H9 (cell line): ENCODE measurements at regions not wholly inside any gene's neighbourhood (a gene's known extent, or its start where the extent isn't known, plus 50 kb on each side); places are given as distances from the start of the nearest gene placed in this dataset.

Experiments used
- DNase-seq: peaks from one replicate; pipeline ENCODE4 v3.0.0-alpha.2; 2017
- H2AFZ ChIP-seq: one replicate; pipeline ENCODE4 v1.6.1; 2013; ENCODE audit warnings: mild to moderate bottlenecking, low read length, control low read depth, moderate library complexity
- H2AK5ac ChIP-seq: 2 replicates; pipeline ENCODE4 v1.6.1; 2013; ENCODE audit warnings: low read length, control low read depth, mixed read lengths; ENCODE audit not compliant: insufficient read length
- H2BK120ac ChIP-seq: one replicate; pipeline ENCODE4 v1.6.1; 2013; ENCODE audit warnings: low read depth, mild to moderate bottlenecking, low read length, control low read depth, inconsistent platforms; ENCODE audit not compliant: poor library complexity, severe bottlenecking
- H2BK12ac ChIP-seq: 2 replicates; pipeline ENCODE4 v1.6.1; 2013; ENCODE audit warnings: low read length, control low read depth, mixed read lengths, low read depth; ENCODE audit not compliant: insufficient read length
- H2BK15ac ChIP-seq: 2 replicates; pipeline ENCODE4 v1.6.1; 2013; ENCODE audit warnings: low read depth, low read length, control low read depth
- H2BK20ac ChIP-seq: one replicate; pipeline ENCODE4 v1.6.1; 2013; ENCODE audit warnings: low read depth, mild to moderate bottlenecking, low read length, control low read depth, inconsistent platforms; ENCODE audit not compliant: poor library complexity, severe bottlenecking
- H2BK5ac ChIP-seq: 2 replicates; pipeline ENCODE4 v1.6.1; 2013; ENCODE audit warnings: low read length, control low read depth, mixed read lengths; ENCODE audit not compliant: insufficient read length
- H3K14ac ChIP-seq: 2 replicates; pipeline ENCODE4 v1.6.1; 2013; ENCODE audit warnings: low read length, control low read depth; ENCODE audit not compliant: insufficient read depth
- H3K18ac ChIP-seq: 2 replicates; pipeline ENCODE4 v1.6.1; 2013; ENCODE audit warnings: low read depth, mild to moderate bottlenecking, mixed read lengths, low read length, control low read depth; ENCODE audit not compliant: insufficient read length
- H3K23ac ChIP-seq: 2 replicates; pipeline ENCODE4 v1.6.1; 2013; ENCODE audit warnings: low read length, control low read depth, mixed read lengths, low read depth; ENCODE audit not compliant: insufficient read length
- H3K23me2 ChIP-seq: 2 replicates; pipeline ENCODE4 v1.6.1; 2013; ENCODE audit warnings: low read depth, mild to moderate bottlenecking, mixed read lengths, low read length, control low read depth; ENCODE audit not compliant: insufficient read length, poor library complexity, severe bottlenecking
- H3K27ac ChIP-seq: 2 replicates; pipeline ENCODE4 v1.5.1; 2013; ENCODE audit warnings: low read length, control low read depth, mixed read lengths, low read depth; ENCODE audit not compliant: insufficient read length
- H3K27me3 ChIP-seq: 2 replicates; pipeline ENCODE4 v1.6.1; 2013; ENCODE audit warnings: low read length, control low read depth, inconsistent platforms; ENCODE audit not compliant: insufficient read depth
- H3K4ac ChIP-seq: 2 replicates; pipeline ENCODE4 v1.6.1; 2013; ENCODE audit warnings: low read depth, mild to moderate bottlenecking, control low read depth, inconsistent platforms, low read length, moderate library complexity
- H3K4me1 ChIP-seq: 2 replicates; pipeline ENCODE4 v1.6.1; 2013; ENCODE audit warnings: low read length, control low read depth, inconsistent platforms; ENCODE audit not compliant: insufficient read depth
- H3K4me2 ChIP-seq: 2 replicates; pipeline ENCODE4 v1.6.1; 2013; ENCODE audit warnings: low read length, control low read depth, mixed read lengths; ENCODE audit not compliant: insufficient read length, insufficient read depth
- H3K56ac ChIP-seq: 2 replicates; pipeline ENCODE4 v1.6.1; 2013; ENCODE audit warnings: low read depth, mild to moderate bottlenecking, mixed read lengths, low read length, control low read depth; ENCODE audit not compliant: insufficient read length
- H3K79me1 ChIP-seq: 2 replicates; pipeline ENCODE4 v1.6.1; 2013; ENCODE audit warnings: low read depth, mild to moderate bottlenecking, moderate library complexity, low read length, control low read depth, inconsistent platforms; ENCODE audit not compliant: insufficient read depth, poor library complexity, severe bottlenecking
- H3K79me2 ChIP-seq: 2 replicates; pipeline ENCODE4 v1.6.1; 2013; ENCODE audit warnings: low read length, control low read depth, inconsistent platforms; ENCODE audit not compliant: insufficient read depth
- H3K9ac ChIP-seq: 2 replicates; pipeline ENCODE4 v1.6.1; 2013; ENCODE audit warnings: low read length, control low read depth, mixed read lengths; ENCODE audit not compliant: insufficient read length; ENCODE audit errors: extremely low read depth
- H3K9me3 ChIP-seq: one replicate; pipeline ENCODE4 v1.6.1; 2013; ENCODE audit warnings: low read depth, low read length, inconsistent platforms; ENCODE audit not compliant: control insufficient read depth
- H3T11ph ChIP-seq: one replicate; pipeline ENCODE4 v1.6.1; 2013; ENCODE audit warnings: mild to moderate bottlenecking, low read length, control low read depth, inconsistent platforms
- H4K20me1 ChIP-seq: one replicate; pipeline ENCODE4 v1.6.1; 2013; ENCODE audit not compliant: control insufficient read depth, insufficient read length, insufficient read depth
- H4K5ac ChIP-seq: 2 replicates; pipeline ENCODE4 v1.6.1; 2013; ENCODE audit warnings: low read depth, mild to moderate bottlenecking, mixed read lengths, low read length, control low read depth; ENCODE audit not compliant: insufficient read length
- H4K8ac ChIP-seq: replicated peaks from 2 replicates; pipeline ENCODE4 v1.6.1; 2013; ENCODE audit warnings: low read length, control low read depth, mixed read lengths, low read depth; ENCODE audit not compliant: insufficient read length
- H4K91ac ChIP-seq: 2 replicates; pipeline ENCODE4 v1.6.1; 2013; ENCODE audit warnings: low read depth, mild to moderate bottlenecking, moderate library complexity, mixed read lengths, low read length, control low read depth; ENCODE audit not compliant: insufficient read length
- H3K27ac Mint-ChIP-seq, 3 experiments: 2 replicates in 2 of 3; 3 replicates in 1 of 3; pipeline ENCODE4 v1.8.0; 2020 to 2021; ENCODE audit warnings: mixed read lengths in 3 of 3, mild to moderate bottlenecking in 1 of 3, moderate library complexity in 1 of 3
- H3K27me3 Mint-ChIP-seq: 2 replicates; pipeline ENCODE4 v1.8.0; 2021; ENCODE audit warnings: low read depth, mild to moderate bottlenecking, moderate library complexity, mixed read lengths
- H3K36me3 Mint-ChIP-seq, 3 experiments: 2 replicates in 2 of 3; 3 replicates in 1 of 3; pipeline ENCODE4 v1.8.0; 2020 to 2021; ENCODE audit warnings: low read depth in 3 of 3, mixed read lengths in 3 of 3; ENCODE audit not compliant: insufficient read depth in 1 of 3
- H3K4me1 Mint-ChIP-seq, 2 experiments: 2 replicates each; pipeline ENCODE4 v1.8.0; 2020; ENCODE audit warnings: mixed read lengths in 2 of 2
- H3K4me3 Mint-ChIP-seq, 2 experiments: 2 replicates in 1 of 2; 3 replicates in 1 of 2; pipeline ENCODE4 v1.8.0; 2020 to 2021; ENCODE audit warnings: mild to moderate bottlenecking in 2 of 2, mixed read lengths in 2 of 2, moderate library complexity in 1 of 2
- H3K9me3 Mint-ChIP-seq, 2 experiments: 2 replicates in 1 of 2; 3 replicates in 1 of 2; pipeline ENCODE4 v1.8.0; 2020; ENCODE audit warnings: mild to moderate bottlenecking in 2 of 2, mixed read lengths in 2 of 2, moderate library complexity in 1 of 2
- WGBS: extraction: QIAGEN DNeasy Blood & Tissue Kit; methylation state at CpG from one replicate; pipeline ENCODE4 v1.1.7; 2013; ENCODE audit warnings: missing lambda C conversion rate, low lambda C conversion rate, mixed read lengths; ENCODE audit not compliant: insufficient read length; ENCODE audit errors: extremely low coverage; 5-methylcytosine and 5-hydroxymethylcytosine counted together
- TF ChIP-seq, protein P1 (sequence below): fragments of 200-600 bp; sonication (generic); conservative IDR thresholded peaks from 3 replicates; pipeline ENCODE4 v1.8.0; 2021; ENCODE audit warnings: antibody characterized with exemption, mild to moderate bottlenecking

DNA sequence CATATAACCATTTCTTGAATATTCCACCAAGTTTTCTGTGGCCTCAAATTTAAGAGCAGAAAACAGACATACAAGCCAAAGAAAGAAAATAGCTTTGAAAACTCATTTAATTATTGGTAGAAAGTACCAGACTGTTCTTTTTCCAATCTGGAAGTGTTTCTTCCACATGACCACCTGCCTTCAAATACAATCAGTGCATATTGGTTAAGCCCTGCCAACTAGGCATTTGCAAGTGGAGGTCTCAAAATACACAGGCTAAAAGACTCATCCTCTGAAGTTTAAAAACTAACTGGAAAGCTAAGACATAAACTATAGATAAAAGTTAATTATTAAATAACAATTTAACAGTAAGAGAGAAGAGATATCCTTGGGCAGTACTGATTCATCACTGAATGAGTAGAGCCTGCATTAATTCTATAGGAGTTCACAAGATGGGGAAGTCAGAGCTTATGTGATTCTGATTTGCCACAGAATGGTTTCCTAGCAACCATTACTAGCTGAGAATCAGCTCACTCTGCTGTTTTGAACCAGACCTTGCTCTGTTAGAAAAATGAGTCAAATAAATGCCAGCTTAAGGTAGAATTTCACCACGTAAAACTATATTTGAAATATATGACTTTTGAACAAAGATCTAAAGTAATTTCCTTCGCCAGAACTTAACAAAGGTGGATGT is 433.8 kb downstream of the FUT8 start:
- H3K27me3 ChIP-seq, result no peaks in the 10 kb centered on the region

More for the DNA sequence above, 433.8 kb downstream of the FUT8 start:
- no peak overlapping the region for H3K4me3 Mint-ChIP-seq
- no peaks in the 10 kb centered on the region for H3K79me1 ChIP-seq
- H2AFZ ChIP-seq, result no peak overlapping the region
- no peak overlapping the region for H2BK120ac ChIP-seq
- WGBS, result no CpG with 5 or more reads among the region's 2 CpGs
- H3K23ac ChIP-seq, result no peak overlapping the region
- H3K56ac ChIP-seq, result no peak overlapping the region
- no peak overlapping the region for H4K91ac ChIP-seq
- H3T11ph ChIP-seq, result no peak overlapping the region
- H3K9me3 ChIP-seq, result no peaks in the 10 kb centered on the region
- H3K4ac ChIP-seq, result no peak overlapping the region
- H2BK20ac ChIP-seq, result no peak overlapping the region
- H3K4me1 Mint-ChIP-seq, result peaks cover 13% of the 10 kb centered on the region in 2 experiments
- peaks cover 0 to 3% (median 0%) of the 10 kb centered on the region in 3 experiments; a peak in 2 of 7 replicates for H3K36me3 Mint-ChIP-seq
- H3K27ac ChIP-seq, result no peak overlapping the region
- H2BK12ac ChIP-seq, result no peak overlapping the region
- no peak overlapping the region for H2AK5ac ChIP-seq
- DNase-seq, result no peak
- no peak overlapping the region for H3K4me2 ChIP-seq
- no peak overlapping the region for H4K8ac ChIP-seq
- H3K79me2 ChIP-seq, result no peaks in the 10 kb centered on the region
- peaks cover 0 to 2% of the 10 kb centered on the region in 2 experiments; a peak in 2 of 5 replicates for H3K9me3 Mint-ChIP-seq
- no peak overlapping the region for H3K18ac ChIP-seq
- H3K27ac Mint-ChIP-seq, result no peak overlapping the region
- no peak overlapping the region for H4K5ac ChIP-seq
- H4K20me1 ChIP-seq, result no peaks in the 10 kb centered on the region
- TF ChIP-seq, protein P1, sequence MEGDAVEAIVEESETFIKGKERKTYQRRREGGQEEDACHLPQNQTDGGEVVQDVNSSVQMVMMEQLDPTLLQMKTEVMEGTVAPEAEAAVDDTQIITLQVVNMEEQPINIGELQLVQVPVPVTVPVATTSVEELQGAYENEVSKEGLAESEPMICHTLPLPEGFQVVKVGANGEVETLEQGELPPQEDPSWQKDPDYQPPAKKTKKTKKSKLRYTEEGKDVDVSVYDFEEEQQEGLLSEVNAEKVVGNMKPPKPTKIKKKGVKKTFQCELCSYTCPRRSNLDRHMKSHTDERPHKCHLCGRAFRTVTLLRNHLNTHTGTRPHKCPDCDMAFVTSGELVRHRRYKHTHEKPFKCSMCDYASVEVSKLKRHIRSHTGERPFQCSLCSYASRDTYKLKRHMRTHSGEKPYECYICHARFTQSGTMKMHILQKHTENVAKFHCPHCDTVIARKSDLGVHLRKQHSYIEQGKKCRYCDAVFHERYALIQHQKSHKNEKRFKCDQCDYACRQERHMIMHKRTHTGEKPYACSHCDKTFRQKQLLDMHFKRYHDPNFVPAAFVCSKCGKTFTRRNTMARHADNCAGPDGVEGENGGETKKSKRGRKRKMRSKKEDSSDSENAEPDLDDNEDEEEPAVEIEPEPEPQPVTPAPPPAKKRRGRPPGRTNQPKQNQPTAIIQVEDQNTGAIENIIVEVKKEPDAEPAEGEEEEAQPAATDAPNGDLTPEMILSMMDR, result no peak
- H3K23me2 ChIP-seq, result no peaks in the 10 kb centered on the region
- no peak overlapping the region for H3K14ac ChIP-seq
- H3K9ac ChIP-seq, result no peak overlapping the region
- H3K27me3 Mint-ChIP-seq, result no peaks in the 10 kb centered on the region
- H2BK15ac ChIP-seq, result no peak overlapping the region
- no peaks in the 10 kb centered on the region for H3K4me1 ChIP-seq
- no peak overlapping the region for H2BK5ac ChIP-seq
